GM12892 (cell line): ENCODE measurements at regions not wholly inside any gene's neighbourhood (a gene's known extent, or its start where the extent isn't known, plus 50 kb on each side); places are given as distances from the start of the nearest gene placed in this dataset.

Source experiments
- POLR2A ChIP-seq: IDR thresholded peaks from 2 replicates; pipeline ENCODE4 v1.6.1; 2011; ENCODE audit warnings: low read depth, low read length, control low read depth
- TAF1 ChIP-seq: IDR thresholded peaks from 2 replicates; pipeline ENCODE4 v1.6.1; 2011; ENCODE audit warnings: low read depth, mild to moderate bottlenecking, control low read depth, low read length, borderline replicate concordance

GRCh38 chr18:46407486-46408166 lies 249.4 kb downstream of the LOXHD1 start:
- TF ChIP-seq TAF1 = no peak
- TF ChIP-seq POLR2A = no peak
